Panc1 (cell line): ENCODE measurements at regions not wholly inside any gene's neighbourhood (a gene's known extent, or its start where the extent isn't known, plus 50 kb on each side); places are given as distances from the start of the nearest gene placed in this dataset.

Source experiments
- ATAC-seq: fragments of 200-7000 bp; cut with Tn5 transposase; 2 replicates; pipeline ENCODE4 v1.9.1; 2020; ENCODE audit warnings: mild to moderate bottlenecking, moderate library complexity
- BruUV-seq: library from RNA; stranded (reverse); fragments of 400-500 nt; replicated peaks from 2 replicates; lab custom pipeline; 2021; lab: Mats Ljungman, UMichigan
- CTCF ChIA-PET: fragments of 300-600 bp; sonication (Branson Sonifier 250); formaldehyde crosslinking; loops from one replicate; lab custom pipeline; 2022; ENCODE audit warnings: antibody characterized with exemption; lab: Charles Lee
- POLR2A ChIA-PET: fragments of 300-600 bp; sonication (Branson Sonifier 250); formaldehyde crosslinking; loops from one replicate; lab custom pipeline; 2022; ENCODE audit warnings: antibody characterized with exemption; lab: Charles Lee
- DNase-seq: peaks from one replicate; pipeline ENCODE4 v3.0.0-alpha.2; 2010; ENCODE audit warnings: low read depth, low spot score
- H3K27ac ChIP-seq: 2 replicates; pipeline ENCODE4 v1.5.1; 2011; ENCODE audit warnings: mild to moderate bottlenecking, low read length, inconsistent platforms
- H3K27me3 ChIP-seq: fragments of 200-500 bp; sonication (Bioruptor generic); 2 replicates; pipeline ENCODE4 v1.6.0; 2014; ENCODE audit warnings: low read length, inconsistent platforms; ENCODE audit not compliant: control insufficient read depth, insufficient read depth
- H3K36me3 ChIP-seq: fragments of 200-500 bp; sonication (Bioruptor generic); 2 replicates; pipeline ENCODE4 v1.5.1; 2014; ENCODE audit warnings: inconsistent platforms, mild to moderate bottlenecking, low read length, moderate library complexity; ENCODE audit not compliant: control insufficient read depth, insufficient read depth
- H3K4me1 ChIP-seq: 2 replicates; pipeline ENCODE4 v1.5.1; 2011; ENCODE audit warnings: inconsistent platforms, mild to moderate bottlenecking, low read length, moderate library complexity; ENCODE audit not compliant: control insufficient read depth, insufficient read depth
- H3K4me3 ChIP-seq, 2 experiments: 2 replicates each; pipeline ENCODE4 v1.5.1; 2011 to 2012; ENCODE audit warnings: low read depth in 2 of 2, low read length in 2 of 2, mild to moderate bottlenecking in 2 of 2, inconsistent platforms in 1 of 2, moderate library complexity in 1 of 2
- H3K9me3 ChIP-seq: fragments of 200-500 bp; sonication (Bioruptor generic); 2 replicates; pipeline ENCODE4 v1.5.1; 2014; ENCODE audit warnings: low read depth, mild to moderate bottlenecking, inconsistent platforms, low read length, moderate library complexity; ENCODE audit not compliant: control insufficient read depth, insufficient read depth
- CTCF ChIP-seq: fragments of 450-650 bp; IDR thresholded peaks from 2 replicates; pipeline ENCODE4 v1.5.1; 2017; ENCODE audit warnings: mild to moderate bottlenecking
- POLR2AphosphoS5 ChIP-seq: IDR thresholded peaks from 2 replicates; pipeline ENCODE4 v1.6.1; 2012; ENCODE audit warnings: mild to moderate bottlenecking, low read depth, low read length, moderate library complexity
- REST ChIP-seq, 2 experiments: IDR thresholded peaks; 2 replicates each; pipeline ENCODE4 v1.6.1; 2011 to 2012; ENCODE audit warnings: low read depth in 2 of 2, control low read depth in 1 of 2, low read length in 1 of 2, mild to moderate bottlenecking in 1 of 2, moderate library complexity in 1 of 2; ENCODE audit not compliant: insufficient read depth in 1 of 2
- SIN3A ChIP-seq: IDR thresholded peaks from 2 replicates; pipeline ENCODE4 v1.6.1; 2012; ENCODE audit warnings: low read depth, mild to moderate bottlenecking, low read length, moderate library complexity, borderline replicate concordance; ENCODE audit not compliant: insufficient read depth
- TCF7L2 ChIP-seq: IDR thresholded peaks from 2 replicates; pipeline ENCODE4 v1.6.1; 2011; ENCODE audit warnings: mild to moderate bottlenecking, low read depth, low read length, inconsistent platforms
- in situ Hi-C: cut with HindIII; loops from 2 replicates; pipeline ENCODE4 v1.10.0; 2016; ENCODE audit warnings: low sequenced_read_pairs, low pct_unique_long_range_greater_than_20kb
- intact Hi-C: fragments of 100-400 bp; cut with micrococcal nuclease; formaldehyde crosslinking; loops from one replicate; pipeline ENCODE4 v1.10.0; 2022; ENCODE audit not compliant: unreplicated experiment

GRCh38 chr1:238672262-238672661 is 714.1 kb upstream of the CHRM3 start:
- intact Hi-C loops: no loop called here
- DNase-seq (no peak), ATAC-seq (no peak)
- no peaks in the 10 kb centered on the region for H3K9me3 ChIP-seq
- TF ChIP-seq CTCF (no peak), POLR2AphosphoS5 (no peak), TCF7L2 (no peak), SIN3A (no peak), REST (IDR thresholded peaks at IDR 0.05; ENCODE audit: insufficient read depth in 1 of 2, low read depth in 2 of 2, low read length in 1 of 2) (no peak)
- no peak overlapping the region for H3K4me3 ChIP-seq
- POLR2A ChIA-PET: no interaction called here
- no peak overlapping the region for H3K27ac ChIP-seq
- H3K36me3 ChIP-seq: no peaks in the 10 kb centered on the region
- CTCF ChIA-PET: no interaction called here
- in situ Hi-C loops: no loop called here
- no peaks in the 10 kb centered on the region for H3K4me1 ChIP-seq
- BruUV-seq: no TSS peak
- no peaks in the 10 kb centered on the region for H3K27me3 ChIP-seq

- intact Hi-C loops: no loop called here
- H3K9me3 ChIP-seq: no peaks in the 10 kb centered on the region
- no peak for DNase-seq
- in situ Hi-C loops: no loop called here
- ATAC-seq: no peak
- ChIA-PET CTCF (no interaction called here), POLR2A (no interaction called here)
- BruUV-seq: no TSS peak
- no peak overlapping the region for H3K4me3 ChIP-seq
- TF ChIP-seq CTCF (no peak), POLR2AphosphoS5 (no peak), REST (IDR thresholded peaks at IDR 0.05; ENCODE audit: insufficient read depth in 1 of 2, low read depth in 2 of 2, low read length in 1 of 2) (no peak), SIN3A (no peak), TCF7L2 (no peak)
- H3K27me3 ChIP-seq: no peaks in the 10 kb centered on the region
- H3K4me1 ChIP-seq: no peaks in the 10 kb centered on the region
- no peak overlapping the region for H3K27ac ChIP-seq
- no peaks in the 10 kb centered on the region for H3K36me3 ChIP-seq
Observed at GRCh38 chr1:238664139-238664538, 722.2 kb upstream of the CHRM3 start.
